GM12878 (cell line): ENCODE measurements at regions not wholly inside any gene's neighbourhood (a gene's known extent, or its start where the extent isn't known, plus 50 kb on each side); places are given as distances from the start of the nearest gene placed in this dataset.

Experiments
- ATAC-seq: fragments of 200-7000 bp; cut with Tn5 transposase; 3 replicates; pipeline ENCODE4 v1.9.1; 2020; ENCODE audit warnings: mild to moderate bottlenecking, moderate library complexity
- BruUV-seq: library from RNA; stranded (reverse); fragments of 400-500 nt; replicated peaks from 2 replicates; lab custom pipeline; 2021; lab: Mats Ljungman, UMichigan
- CTCF ChIA-PET: fragments of 300-600 bp; sonication (Branson Sonifier 250); formaldehyde crosslinking; extraction: SDS; loops from one replicate; lab custom pipeline; 2021; ENCODE audit warnings: inconsistent platforms; lab: Yijun Ruan, JAX
- POLR2A ChIA-PET: fragments of 350-600 bp; formaldehyde crosslinking; extraction: SDS; loops from one replicate; lab custom pipeline; 2021; ENCODE audit warnings: inconsistent platforms; lab: Charles Lee
- RAD21 ChIA-PET: fragments of 300-600 bp; sonication (Branson Sonifier 250); formaldehyde crosslinking; loops from one replicate; lab custom pipeline; 2023; ENCODE audit warnings: antibody characterized with exemption; ENCODE audit not compliant: unreplicated experiment; lab: Charles Lee
- SMC1A ChIA-PET: fragments of 300-600 bp; sonication (Branson Sonifier 250); formaldehyde crosslinking; loops from one replicate; lab custom pipeline; 2023; ENCODE audit not compliant: unreplicated experiment, uncharacterized antibody; lab: Charles Lee
- DNase-seq: peaks from one replicate; pipeline ENCODE4 v3.0.0-alpha.2; 2011; ENCODE audit warnings: low read depth, low spot score
- FAIRE-seq: peaks from 3 replicates; lab custom pipeline; 2011; peaks lifted over from hg19 to GRCh38; lab: Jason Lieb, UNC
- H2AFZ ChIP-seq: 2 replicates; pipeline ENCODE4 v1.6.0; 2011; ENCODE audit warnings: low read depth, low read length, control low read depth; ENCODE audit not compliant: control insufficient read depth
- H3K27ac ChIP-seq: 2 replicates; pipeline ENCODE4 v1.5.1; 2011; ENCODE audit warnings: control low read depth; ENCODE audit not compliant: control insufficient read depth, insufficient read depth
- H3K27me3 ChIP-seq, 2 experiments: replicated peaks in 1 of 2; 2 replicates each; pipeline versions ENCODE4 v1.6.0 to v1.6.1; 2011; ENCODE audit warnings: low read length in 1 of 2; ENCODE audit not compliant: control insufficient read depth in 2 of 2, insufficient read depth in 2 of 2
- H3K36me3 ChIP-seq, 2 experiments: 2 replicates each; pipeline ENCODE4 v1.5.1; 2011; ENCODE audit warnings: low read length in 1 of 2; ENCODE audit not compliant: control insufficient read depth in 2 of 2, insufficient read depth in 2 of 2
- H3K4me1 ChIP-seq: 2 replicates; pipeline ENCODE4 v1.6.1; 2011; ENCODE audit warnings: mild to moderate bottlenecking, low read length, moderate library complexity, mixed read lengths; ENCODE audit not compliant: control insufficient read depth, insufficient read depth
- H3K4me2 ChIP-seq: 2 replicates; pipeline ENCODE4 v1.6.0; 2011; ENCODE audit warnings: control low read depth; ENCODE audit not compliant: control insufficient read depth, insufficient read depth
- H3K4me3 ChIP-seq: fragments of 200-600 bp; sonication (generic); 2 replicates; pipeline ENCODE4 v1.5.1; 2016
- H3K79me2 ChIP-seq: 2 replicates; pipeline ENCODE4 v1.6.0; 2011; ENCODE audit warnings: low read length; ENCODE audit not compliant: control insufficient read depth, insufficient read depth
- H3K9ac ChIP-seq: 2 replicates; pipeline ENCODE4 v1.8.0; 2011; ENCODE audit warnings: low read length, control low read depth, mixed read lengths; ENCODE audit not compliant: control insufficient read depth, insufficient read depth
- H3K9me3 ChIP-seq: replicated peaks from 3 replicates; pipeline ENCODE4 v1.5.1; 2011; ENCODE audit warnings: mild to moderate bottlenecking, low read length; ENCODE audit not compliant: control insufficient read depth, insufficient read depth
- H4K20me1 ChIP-seq: 2 replicates; pipeline ENCODE4 v1.6.0; 2011; ENCODE audit not compliant: control insufficient read depth, insufficient read depth
- GABPA ChIP-seq: IDR thresholded peaks from 2 replicates; pipeline ENCODE4 v1.6.1; 2014; ENCODE audit warnings: antibody characterized with exemption, low read depth, mild to moderate bottlenecking, inconsistent platforms
- JUNB ChIP-seq: IDR thresholded peaks from 2 replicates; pipeline ENCODE4 v1.6.1; 2016; ENCODE audit warnings: antibody characterized with exemption, mild to moderate bottlenecking
- RFX5 ChIP-seq: IDR thresholded peaks from 2 replicates; pipeline ENCODE4 v1.6.1; 2011; ENCODE audit warnings: low read depth, low read length, improper control_type of control experiment
- RUNX3 ChIP-seq: IDR thresholded peaks from 2 replicates; pipeline ENCODE4 v1.6.1; 2012; ENCODE audit warnings: low read length, inconsistent platforms
- SPI1 ChIP-seq: IDR thresholded peaks from 2 replicates; pipeline ENCODE4 v1.6.1; 2011; ENCODE audit warnings: low read depth, mild to moderate bottlenecking, low read length, moderate library complexity, borderline replicate concordance; ENCODE audit not compliant: insufficient read depth
- YY1 ChIP-seq: IDR thresholded peaks from 2 replicates; pipeline ENCODE4 v1.6.1; 2011; ENCODE audit warnings: low read depth, mild to moderate bottlenecking, low read length
- ZNF384 ChIP-seq: IDR thresholded peaks from 2 replicates; pipeline ENCODE4 v1.6.1; 2012; ENCODE audit warnings: low read depth, mild to moderate bottlenecking, low read length, improper control_type of control experiment, borderline replicate concordance
- WGBS: methylation state at CpG from one replicate; pipeline ENCODE4 v1.1.6; 2016; ENCODE audit warnings: low lambda C conversion rate; ENCODE audit not compliant: insufficient replicate concordance, insufficient coverage; ENCODE audit errors: missing lambda C conversion rate; 5-methylcytosine and 5-hydroxymethylcytosine counted together
- in situ Hi-C: fragments of 300-500 bp; cut with MboI; formaldehyde crosslinking; loops from 9 replicates; pipeline ENCODE4 v1.14.3; 2018; ENCODE audit warnings: mixed read lengths
- intact Hi-C: fragments of 100-400 bp; cut with micrococcal nuclease; formaldehyde crosslinking; loops from one replicate; pipeline ENCODE4 v1.14.2; 2022; ENCODE audit not compliant: unreplicated experiment
- TF ChIP-seq, protein P1 (sequence below): fragments of 150-350 bp; IDR thresholded peaks from 2 replicates; pipeline ENCODE4 v1.6.1; 2016; ENCODE audit warnings: low read depth, low read length
- TF ChIP-seq, protein P2 (sequence below): IDR thresholded peaks from 2 replicates; pipeline ENCODE4 v1.6.1; 2012; ENCODE audit warnings: low read length, inconsistent platforms
- TF ChIP-seq, protein P3 (sequence below): fragments of 450-650 bp; IDR thresholded peaks from 2 replicates; pipeline ENCODE4 v1.6.1; 2017; ENCODE audit warnings: mild to moderate bottlenecking

DNA sequence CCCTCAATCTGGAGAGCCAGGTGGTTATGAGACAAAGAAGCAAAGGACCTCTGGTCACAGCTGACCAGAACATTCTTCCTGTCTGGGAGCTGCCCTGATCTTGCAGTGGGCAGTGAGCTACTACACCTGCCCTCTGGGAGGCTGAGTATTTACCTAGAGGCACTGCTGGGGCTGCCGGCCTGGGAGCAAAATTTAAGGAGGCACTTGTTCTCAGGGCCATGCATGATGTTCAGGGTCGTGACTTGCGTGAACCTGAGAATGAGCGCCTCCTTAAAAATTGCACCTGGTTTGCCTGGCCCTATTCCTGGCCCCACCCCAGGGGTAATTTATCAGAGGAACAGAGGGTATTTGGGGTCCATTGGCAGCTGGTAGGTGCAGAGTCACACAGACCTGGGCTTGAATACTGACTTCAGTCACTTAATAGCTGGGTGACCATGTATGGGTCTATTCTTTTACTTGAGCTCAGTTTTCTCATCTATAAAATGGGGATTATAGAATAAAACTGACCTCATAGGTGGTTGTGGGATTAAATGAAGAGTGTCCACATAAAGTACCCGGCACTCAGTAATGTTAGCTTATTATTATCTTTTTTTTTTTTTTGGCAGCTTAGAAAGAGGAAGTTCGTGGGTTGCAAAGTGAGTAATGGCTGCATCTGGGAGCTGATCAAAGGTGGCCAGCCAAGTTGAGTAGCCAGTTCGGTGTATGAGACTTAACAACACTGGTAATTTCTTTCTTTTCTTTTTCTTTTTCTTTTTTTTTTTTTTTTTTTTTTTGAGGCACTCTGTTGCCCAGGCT, 107.4 kb upstream of the MED13L start:
- no peak for DNase-seq
- Histone ChIP-seq H3K27ac (no peak overlapping the region), H3K9me3 (no peaks in the 10 kb centered on the region), H2AFZ (no peak overlapping the region)
- no TSS peak for BruUV-seq
- intact Hi-C loops: no loop called here
- RAD21 ChIA-PET: interaction anchor here (0.7 kb wide), 3 partner anchors 174 to 1036 kb away, joined by 3 to 8 read pairs (median 4); no protein-coding TSS in a partner anchor
- TF ChIP-seq RUNX3: peak; percentile 25; the same call in 1 of the 2 replicates
- TF ChIP-seq YY1: peak; percentile 77; the same call in 1 of the 2 replicates
- TF ChIP-seq JUNB: peak; percentile 32; the same call in 1 of the 2 replicates
- no peak for TF ChIP-seq RFX5
- TF ChIP-seq GABPA: 0 out of 2 replicates have a peak, but pooled peaks have one; percentile 9
- peak; percentile 39; the same call in 1 of the 2 replicates for TF ChIP-seq SPI1
- peak; percentile 69; the same call in 1 of the 2 replicates for TF ChIP-seq ZNF384
- TF ChIP-seq, protein P1, sequence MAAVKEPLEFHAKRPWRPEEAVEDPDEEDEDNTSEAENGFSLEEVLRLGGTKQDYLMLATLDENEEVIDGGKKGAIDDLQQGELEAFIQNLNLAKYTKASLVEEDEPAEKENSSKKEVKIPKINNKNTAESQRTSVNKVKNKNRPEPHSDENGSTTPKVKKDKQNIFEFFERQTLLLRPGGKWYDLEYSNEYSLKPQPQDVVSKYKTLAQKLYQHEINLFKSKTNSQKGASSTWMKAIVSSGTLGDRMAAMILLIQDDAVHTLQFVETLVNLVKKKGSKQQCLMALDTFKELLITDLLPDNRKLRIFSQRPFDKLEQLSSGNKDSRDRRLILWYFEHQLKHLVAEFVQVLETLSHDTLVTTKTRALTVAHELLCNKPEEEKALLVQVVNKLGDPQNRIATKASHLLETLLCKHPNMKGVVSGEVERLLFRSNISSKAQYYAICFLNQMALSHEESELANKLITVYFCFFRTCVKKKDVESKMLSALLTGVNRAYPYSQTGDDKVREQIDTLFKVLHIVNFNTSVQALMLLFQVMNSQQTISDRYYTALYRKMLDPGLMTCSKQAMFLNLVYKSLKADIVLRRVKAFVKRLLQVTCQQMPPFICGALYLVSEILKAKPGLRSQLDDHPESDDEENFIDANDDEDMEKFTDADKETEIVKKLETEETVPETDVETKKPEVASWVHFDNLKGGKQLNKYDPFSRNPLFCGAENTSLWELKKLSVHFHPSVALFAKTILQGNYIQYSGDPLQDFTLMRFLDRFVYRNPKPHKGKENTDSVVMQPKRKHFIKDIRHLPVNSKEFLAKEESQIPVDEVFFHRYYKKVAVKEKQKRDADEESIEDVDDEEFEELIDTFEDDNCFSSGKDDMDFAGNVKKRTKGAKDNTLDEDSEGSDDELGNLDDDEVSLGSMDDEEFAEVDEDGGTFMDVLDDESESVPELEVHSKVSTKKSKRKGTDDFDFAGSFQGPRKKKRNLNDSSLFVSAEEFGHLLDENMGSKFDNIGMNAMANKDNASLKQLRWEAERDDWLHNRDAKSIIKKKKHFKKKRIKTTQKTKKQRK: no peak
- TF ChIP-seq, protein P2, sequence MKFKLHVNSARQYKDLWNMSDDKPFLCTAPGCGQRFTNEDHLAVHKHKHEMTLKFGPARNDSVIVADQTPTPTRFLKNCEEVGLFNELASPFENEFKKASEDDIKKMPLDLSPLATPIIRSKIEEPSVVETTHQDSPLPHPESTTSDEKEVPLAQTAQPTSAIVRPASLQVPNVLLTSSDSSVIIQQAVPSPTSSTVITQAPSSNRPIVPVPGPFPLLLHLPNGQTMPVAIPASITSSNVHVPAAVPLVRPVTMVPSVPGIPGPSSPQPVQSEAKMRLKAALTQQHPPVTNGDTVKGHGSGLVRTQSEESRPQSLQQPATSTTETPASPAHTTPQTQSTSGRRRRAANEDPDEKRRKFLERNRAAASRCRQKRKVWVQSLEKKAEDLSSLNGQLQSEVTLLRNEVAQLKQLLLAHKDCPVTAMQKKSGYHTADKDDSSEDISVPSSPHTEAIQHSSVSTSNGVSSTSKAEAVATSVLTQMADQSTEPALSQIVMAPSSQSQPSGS: peak; percentile 37; the same call in 1 of the 2 replicates
- TF ChIP-seq, protein P3, sequence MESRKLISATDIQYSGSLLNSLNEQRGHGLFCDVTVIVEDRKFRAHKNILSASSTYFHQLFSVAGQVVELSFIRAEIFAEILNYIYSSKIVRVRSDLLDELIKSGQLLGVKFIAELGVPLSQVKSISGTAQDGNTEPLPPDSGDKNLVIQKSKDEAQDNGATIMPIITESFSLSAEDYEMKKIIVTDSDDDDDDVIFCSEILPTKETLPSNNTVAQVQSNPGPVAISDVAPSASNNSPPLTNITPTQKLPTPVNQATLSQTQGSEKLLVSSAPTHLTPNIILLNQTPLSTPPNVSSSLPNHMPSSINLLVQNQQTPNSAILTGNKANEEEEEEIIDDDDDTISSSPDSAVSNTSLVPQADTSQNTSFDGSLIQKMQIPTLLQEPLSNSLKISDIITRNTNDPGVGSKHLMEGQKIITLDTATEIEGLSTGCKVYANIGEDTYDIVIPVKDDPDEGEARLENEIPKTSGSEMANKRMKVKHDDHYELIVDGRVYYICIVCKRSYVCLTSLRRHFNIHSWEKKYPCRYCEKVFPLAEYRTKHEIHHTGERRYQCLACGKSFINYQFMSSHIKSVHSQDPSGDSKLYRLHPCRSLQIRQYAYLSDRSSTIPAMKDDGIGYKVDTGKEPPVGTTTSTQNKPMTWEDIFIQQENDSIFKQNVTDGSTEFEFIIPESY: no peak
- TF ChIP-seq, all 136 proteins: peak for 7
- Histone ChIP-seq H3K4me2 (no peak overlapping the region), H3K4me3 (no peak overlapping the region), H3K9ac (no peak overlapping the region), H3K27me3 (no peaks in the 10 kb centered on the region; a peak in 1 of 4 replicates), H3K36me3 (no peaks in the 10 kb centered on the region), H3K79me2 (no peaks in the 10 kb centered on the region), H3K4me1 (peaks cover 4% of the 10 kb centered on the region), H4K20me1 (no peaks in the 10 kb centered on the region)
- ChIA-PET POLR2A (interaction anchor here (0.9 kb wide), 1 partner anchor 47 kb away, joined by 3 read pairs; no protein-coding TSS in a partner anchor), CTCF (no interaction called here), SMC1A (interaction anchor here (0.7 kb wide), 1 partner anchor 174 kb away, joined by 3 read pairs; the partner anchor contains the start of gene MAP1LC3B2)
- WGBS: 33% methylated on average over 7 of the region's 7 CpGs
- ATAC-seq (peak; percentile 84), FAIRE-seq (peak; percentile 73)
- in situ Hi-C loops: no loop called here
